H1 (cell line): ENCODE measurements at regions not wholly inside any gene's neighbourhood (a gene's known extent, or its start where the extent isn't known, plus 50 kb on each side); places are given as distances from the start of the nearest gene placed in this dataset.

Experiments used
- CTCF ChIA-PET: fragments of 300-600 bp; sonication (Branson Sonifier 250); formaldehyde crosslinking; loops from one replicate; lab custom pipeline; 2021; ENCODE audit not compliant: partially characterized antibody; lab: Charles Lee
- POLR2A ChIA-PET: fragments of 300-600 bp; sonication (Branson Sonifier 250); formaldehyde crosslinking; loops from one replicate; lab custom pipeline; 2021; ENCODE audit warnings: inconsistent platforms; ENCODE audit not compliant: partially characterized antibody; lab: Charles Lee
- DNase-seq, 2 experiments: peaks; one replicate each; pipeline versions ENCODE4 v3.0.0 to v3.0.0-alpha.2; 2010 to 2022; ENCODE audit warnings: low spot score in 2 of 2, low read depth in 1 of 2, mixed read lengths in 1 of 2
- FAIRE-seq: peaks from 2 replicates; lab custom pipeline; 2011; peaks lifted over from hg19 to GRCh38; lab: Jason Lieb, UNC
- H2AFZ ChIP-seq: 2 replicates; pipeline ENCODE4 v1.8.1; 2012; ENCODE audit warnings: low read length, inconsistent platforms
- H2AK5ac ChIP-seq: 2 replicates; pipeline ENCODE4 v1.6.1; 2013; ENCODE audit warnings: low read depth, low read length
- H2BK120ac ChIP-seq: replicated peaks from 2 replicates; pipeline ENCODE3; 2013; ENCODE audit warnings: low read depth, low read length, inconsistent platforms
- H2BK12ac ChIP-seq: 2 replicates; pipeline ENCODE4 v1.6.1; 2013; ENCODE audit warnings: low read depth, low read length
- H2BK15ac ChIP-seq: 2 replicates; pipeline ENCODE4 v1.6.1; 2013; ENCODE audit warnings: low read length
- H2BK20ac ChIP-seq: 2 replicates; pipeline ENCODE4 v1.6.1; 2013; ENCODE audit warnings: low read length
- H2BK5ac ChIP-seq: 2 replicates; pipeline ENCODE4 v1.6.1; 2013; ENCODE audit warnings: low read depth, low read length
- H3K14ac ChIP-seq: 2 replicates; pipeline ENCODE4 v1.6.1; 2013; ENCODE audit warnings: inconsistent platforms; ENCODE audit not compliant: insufficient read length
- H3K18ac ChIP-seq: 2 replicates; pipeline ENCODE4 v1.6.1; 2013; ENCODE audit warnings: low read length; ENCODE audit errors: extremely low read depth
- H3K23ac ChIP-seq: 2 replicates; pipeline ENCODE4 v1.6.1; 2013; ENCODE audit warnings: inconsistent platforms; ENCODE audit not compliant: insufficient read length
- H3K23me2 ChIP-seq: 2 replicates; pipeline ENCODE4 v1.6.1; 2013; ENCODE audit warnings: low read depth, low read length
- H3K27ac ChIP-seq: 2 replicates; pipeline ENCODE4 v1.6.1; 2011; ENCODE audit warnings: low read depth, low read length, inconsistent platforms
- H3K27me3 ChIP-seq, 4 experiments: replicated peaks in 1 of 4; 1 replicate in 1 of 4; 2 replicates in 3 of 4; pipeline versions ENCODE4 v1.6.1 to v1.8.1; 2011 to 2013; ENCODE audit warnings: low read length in 3 of 4, mild to moderate bottlenecking in 3 of 4, inconsistent platforms in 2 of 4, mixed read lengths in 2 of 4, moderate library complexity in 1 of 4; ENCODE audit not compliant: control insufficient read depth in 3 of 4, insufficient read depth in 3 of 4; ENCODE audit errors: extremely low read depth in 1 of 4
- H3K36me3 ChIP-seq, 4 experiments: 2 replicates each; pipeline versions ENCODE4 v1.6.1 to v1.8.1; 2011 to 2013; ENCODE audit warnings: mild to moderate bottlenecking in 4 of 4, low read length in 3 of 4, moderate library complexity in 2 of 4, control low read depth in 1 of 4, inconsistent platforms in 1 of 4; ENCODE audit not compliant: insufficient read depth in 4 of 4, control insufficient read depth in 2 of 4
- H3K4ac ChIP-seq: replicated peaks from 2 replicates; pipeline ENCODE3; 2013; ENCODE audit warnings: low read length, low read depth, mixed read lengths, inconsistent platforms; ENCODE audit not compliant: insufficient read length
- H3K4me1 ChIP-seq, 4 experiments: replicated peaks in 1 of 4; 1 replicate in 1 of 4; 2 replicates in 3 of 4; pipeline versions ENCODE4 v1.6.1 to v1.8.1; 2011 to 2013; ENCODE audit warnings: low read length in 3 of 4, inconsistent platforms in 2 of 4, mixed read lengths in 1 of 4; ENCODE audit not compliant: insufficient read depth in 4 of 4, control insufficient read depth in 3 of 4
- H3K4me2 ChIP-seq, 2 experiments: 2 replicates each; pipeline versions ENCODE4 v1.6.1 to v1.8.1; 2011 to 2013; ENCODE audit warnings: low read depth in 2 of 2, low read length in 2 of 2, control low read depth in 1 of 2, inconsistent platforms in 1 of 2, mild to moderate bottlenecking in 1 of 2; ENCODE audit not compliant: insufficient read depth in 1 of 2
- H3K4me3 ChIP-seq, 4 experiments: fragments of 200-600, 300-600 bp in 1 of 4; sonication (generic), shearing (Covaris generic), sonication (Bioruptor Twin) in 1 of 4; 2 replicates each; pipeline versions ENCODE4 v1.5.1 to v1.8.1; 2011 to 2016; ENCODE audit warnings: low read length in 4 of 4, low read depth in 3 of 4, control low read depth in 2 of 4, inconsistent platforms in 2 of 4, mild to moderate bottlenecking in 2 of 4, mixed read lengths in 1 of 4, moderate library complexity in 1 of 4; ENCODE audit not compliant: insufficient read depth in 2 of 4; ENCODE audit errors: extremely low read depth in 1 of 4
- H3K56ac ChIP-seq: replicated peaks from 2 replicates; pipeline ENCODE3; 2013; ENCODE audit warnings: low read depth, mild to moderate bottlenecking, mixed read lengths, low read length, inconsistent platforms; ENCODE audit not compliant: insufficient read length
- H3K79me1 ChIP-seq: 2 replicates; pipeline ENCODE4 v1.6.1; 2013; ENCODE audit warnings: low read depth, low read length, control low read depth
- H3K79me2 ChIP-seq, 2 experiments: 2 replicates each; pipeline versions ENCODE4 v1.6.1 to v1.8.1; 2012 to 2013; ENCODE audit warnings: low read length in 2 of 2, mild to moderate bottlenecking in 2 of 2, inconsistent platforms in 1 of 2; ENCODE audit not compliant: insufficient read depth in 2 of 2, control insufficient read depth in 1 of 2
- H3K9ac ChIP-seq, 4 experiments: replicated peaks in 1 of 4; 1 replicate in 1 of 4; 2 replicates in 3 of 4; pipeline versions ENCODE4 v1.6.1 to v1.8.1; 2011 to 2013; ENCODE audit warnings: low read depth in 3 of 4, low read length in 3 of 4, control low read depth in 2 of 4, mild to moderate bottlenecking in 2 of 4, moderate library complexity in 2 of 4, inconsistent platforms in 1 of 4; ENCODE audit errors: extremely low read depth in 1 of 4
- H3K9me3 ChIP-seq, 2 experiments: 2 replicates each; pipeline versions ENCODE4 v1.6.1 to v1.8.1; 2012 to 2013; ENCODE audit warnings: mild to moderate bottlenecking in 2 of 2, moderate library complexity in 2 of 2, control low read depth in 1 of 2, inconsistent platforms in 1 of 2, low read depth in 1 of 2, low read length in 1 of 2, mixed read lengths in 1 of 2; ENCODE audit not compliant: insufficient read depth in 2 of 2
- H4K20me1 ChIP-seq, 2 experiments: replicated peaks in 1 of 2; 2 replicates each; pipeline versions ENCODE3 to v1.8.1; 2011 to 2013; ENCODE audit warnings: inconsistent platforms in 2 of 2, low read length in 2 of 2, mild to moderate bottlenecking in 1 of 2; ENCODE audit not compliant: insufficient read depth in 2 of 2, control insufficient read depth in 1 of 2
- H4K5ac ChIP-seq: 2 replicates; pipeline ENCODE4 v1.6.1; 2013; ENCODE audit warnings: low read length, low read depth, mixed read lengths, inconsistent platforms; ENCODE audit not compliant: insufficient read length
- H4K8ac ChIP-seq: 2 replicates; pipeline ENCODE4 v1.8.0; 2013; ENCODE audit warnings: mild to moderate bottlenecking, moderate library complexity, low read length, inconsistent platforms; ENCODE audit not compliant: insufficient read depth; ENCODE audit errors: extremely low read depth
- H4K91ac ChIP-seq: replicated peaks from 2 replicates; pipeline ENCODE3; 2013; ENCODE audit warnings: low read length, mixed read lengths, inconsistent platforms; ENCODE audit not compliant: insufficient read length
- FOSL1 ChIP-seq: IDR thresholded peaks from 2 replicates; pipeline ENCODE4 v1.6.1; 2011; ENCODE audit warnings: mild to moderate bottlenecking, low read depth, low read length, moderate library complexity; ENCODE audit not compliant: insufficient read depth
- KDM5A ChIP-seq: fragments of 200-600 bp; IDR thresholded peaks from 2 replicates; pipeline ENCODE4 v1.7.1; 2012; ENCODE audit warnings: mild to moderate bottlenecking, low read length, inconsistent platforms, mixed read lengths
- TCF12 ChIP-seq: IDR thresholded peaks from 2 replicates; pipeline ENCODE4 v1.6.1; 2011; ENCODE audit warnings: low read depth, mild to moderate bottlenecking, low read length
- YY1 ChIP-seq: IDR thresholded peaks from 2 replicates; pipeline ENCODE4 v1.6.1; 2011; ENCODE audit warnings: low read depth, mild to moderate bottlenecking, low read length
- WGBS, 2 experiments: shearing (Covaris generic) in 1 of 2; methylation state at CpG; one replicate each; pipeline versions ENCODE4 v1.1.6 to v1.1.7; 2013 to 2015; ENCODE audit warnings: low lambda C conversion rate in 2 of 2, mixed read lengths in 2 of 2, inconsistent platforms in 1 of 2, low coverage in 1 of 2, missing lambda C conversion rate in 1 of 2; ENCODE audit not compliant: insufficient replicate concordance in 2 of 2, insufficient coverage in 1 of 2, insufficient read length in 1 of 2; ENCODE audit errors: extremely low coverage in 1 of 2, missing lambda C conversion rate in 1 of 2; 5-methylcytosine and 5-hydroxymethylcytosine counted together

DNA sequence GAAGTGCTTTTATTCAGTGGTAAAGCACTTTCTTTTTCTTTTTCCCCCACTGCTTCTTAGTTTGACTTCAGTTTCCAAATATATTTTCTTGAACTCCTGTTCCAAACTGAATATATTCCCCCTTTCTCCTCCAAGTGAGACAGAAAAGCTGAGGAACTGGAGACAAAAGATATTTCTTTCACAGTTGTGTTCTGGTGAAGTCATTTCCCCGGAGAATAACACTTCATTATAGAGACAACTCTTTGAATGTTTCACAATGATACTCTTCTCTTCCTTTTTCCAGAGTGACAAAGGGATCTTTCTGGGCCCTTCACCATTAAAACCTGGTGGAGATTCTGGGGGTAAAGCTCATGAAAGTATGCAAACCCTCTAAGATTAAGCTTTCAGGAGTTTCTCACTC, 860.8 kb upstream of the SLITRK5 start:
- WGBS, 2 experiments: 83% methylated on average over 1 of the region's 1 CpG; no CpG with 5 or more reads in 1 of the 2 experiments
- Histone ChIP-seq H3K4me2 (no peak overlapping the region), H4K5ac (no peak overlapping the region), H3K56ac (no peak overlapping the region), H4K8ac (no peak overlapping the region), H3K9ac (no peak overlapping the region), H4K91ac (no peak overlapping the region), H2AK5ac (no peak overlapping the region), H3K23me2 (no peaks in the 10 kb centered on the region; the same call in 1 of the 2 replicates), H2BK5ac (no peak overlapping the region), H3K79me1 (no peaks in the 10 kb centered on the region), H3K27me3 (no peaks in the 10 kb centered on the region), H3K4ac (no peak overlapping the region), H3K9me3 (no peaks in the 10 kb centered on the region), H3K14ac (no peak overlapping the region), H3K4me3 (no peak overlapping the region), H4K20me1 (no peaks in the 10 kb centered on the region), H3K23ac (no peak overlapping the region), H2BK20ac (no peak overlapping the region), H3K36me3 (no peaks in the 10 kb centered on the region), H2BK120ac (no peak overlapping the region), H2BK12ac (no peak overlapping the region), H3K18ac (no peak overlapping the region), H3K4me1 (peaks cover 0 to 3% (median 2%) of the 10 kb centered on the region in 4 experiments; a peak in 2 of 7 replicates), H3K27ac (no peak overlapping the region), H2AFZ (peak overlapping the region; percentile 17; the same call in 1 of the 2 replicates), H3K79me2 (no peaks in the 10 kb centered on the region), H2BK15ac (no peak overlapping the region)
- FAIRE-seq: no peak
- POLR2A ChIA-PET: no interaction called here
- CTCF ChIA-PET: no interaction called here
- no peak for DNase-seq
- TF ChIP-seq TCF12 (no peak), FOSL1 (no peak), KDM5A (no peak), YY1 (no peak)
